H9 (cell line): ENCODE measurements at regions not wholly inside any gene's neighbourhood (a gene's known extent, or its start where the extent isn't known, plus 50 kb on each side); places are given as distances from the start of the nearest gene placed in this dataset.

Experiments used
- DNase-seq: peaks from one replicate; pipeline ENCODE4 v3.0.0-alpha.2; 2017
- H2AFZ ChIP-seq: one replicate; pipeline ENCODE4 v1.6.1; 2013; ENCODE audit warnings: mild to moderate bottlenecking, low read length, control low read depth, moderate library complexity
- H2AK5ac ChIP-seq: 2 replicates; pipeline ENCODE4 v1.6.1; 2013; ENCODE audit warnings: low read length, control low read depth, mixed read lengths; ENCODE audit not compliant: insufficient read length
- H2BK120ac ChIP-seq: one replicate; pipeline ENCODE4 v1.6.1; 2013; ENCODE audit warnings: low read depth, mild to moderate bottlenecking, low read length, control low read depth, inconsistent platforms; ENCODE audit not compliant: poor library complexity, severe bottlenecking
- H2BK12ac ChIP-seq: 2 replicates; pipeline ENCODE4 v1.6.1; 2013; ENCODE audit warnings: low read length, control low read depth, mixed read lengths, low read depth; ENCODE audit not compliant: insufficient read length
- H2BK15ac ChIP-seq: 2 replicates; pipeline ENCODE4 v1.6.1; 2013; ENCODE audit warnings: low read depth, low read length, control low read depth
- H2BK20ac ChIP-seq: one replicate; pipeline ENCODE4 v1.6.1; 2013; ENCODE audit warnings: low read depth, mild to moderate bottlenecking, low read length, control low read depth, inconsistent platforms; ENCODE audit not compliant: poor library complexity, severe bottlenecking
- H2BK5ac ChIP-seq: 2 replicates; pipeline ENCODE4 v1.6.1; 2013; ENCODE audit warnings: low read length, control low read depth, mixed read lengths; ENCODE audit not compliant: insufficient read length
- H3K14ac ChIP-seq: 2 replicates; pipeline ENCODE4 v1.6.1; 2013; ENCODE audit warnings: low read length, control low read depth; ENCODE audit not compliant: insufficient read depth
- H3K18ac ChIP-seq: 2 replicates; pipeline ENCODE4 v1.6.1; 2013; ENCODE audit warnings: low read depth, mild to moderate bottlenecking, mixed read lengths, low read length, control low read depth; ENCODE audit not compliant: insufficient read length
- H3K23ac ChIP-seq: 2 replicates; pipeline ENCODE4 v1.6.1; 2013; ENCODE audit warnings: low read length, control low read depth, mixed read lengths, low read depth; ENCODE audit not compliant: insufficient read length
- H3K23me2 ChIP-seq: 2 replicates; pipeline ENCODE4 v1.6.1; 2013; ENCODE audit warnings: low read depth, mild to moderate bottlenecking, mixed read lengths, low read length, control low read depth; ENCODE audit not compliant: insufficient read length, poor library complexity, severe bottlenecking
- H3K27ac ChIP-seq: 2 replicates; pipeline ENCODE4 v1.5.1; 2013; ENCODE audit warnings: low read length, control low read depth, mixed read lengths, low read depth; ENCODE audit not compliant: insufficient read length
- H3K27me3 ChIP-seq: 2 replicates; pipeline ENCODE4 v1.6.1; 2013; ENCODE audit warnings: low read length, control low read depth, inconsistent platforms; ENCODE audit not compliant: insufficient read depth
- H3K4ac ChIP-seq: 2 replicates; pipeline ENCODE4 v1.6.1; 2013; ENCODE audit warnings: low read depth, mild to moderate bottlenecking, control low read depth, inconsistent platforms, low read length, moderate library complexity
- H3K4me1 ChIP-seq: 2 replicates; pipeline ENCODE4 v1.6.1; 2013; ENCODE audit warnings: low read length, control low read depth, inconsistent platforms; ENCODE audit not compliant: insufficient read depth
- H3K4me2 ChIP-seq: 2 replicates; pipeline ENCODE4 v1.6.1; 2013; ENCODE audit warnings: low read length, control low read depth, mixed read lengths; ENCODE audit not compliant: insufficient read length, insufficient read depth
- H3K56ac ChIP-seq: 2 replicates; pipeline ENCODE4 v1.6.1; 2013; ENCODE audit warnings: low read depth, mild to moderate bottlenecking, mixed read lengths, low read length, control low read depth; ENCODE audit not compliant: insufficient read length
- H3K79me1 ChIP-seq: 2 replicates; pipeline ENCODE4 v1.6.1; 2013; ENCODE audit warnings: low read depth, mild to moderate bottlenecking, moderate library complexity, low read length, control low read depth, inconsistent platforms; ENCODE audit not compliant: insufficient read depth, poor library complexity, severe bottlenecking
- H3K79me2 ChIP-seq: 2 replicates; pipeline ENCODE4 v1.6.1; 2013; ENCODE audit warnings: low read length, control low read depth, inconsistent platforms; ENCODE audit not compliant: insufficient read depth
- H3K9ac ChIP-seq: 2 replicates; pipeline ENCODE4 v1.6.1; 2013; ENCODE audit warnings: low read length, control low read depth, mixed read lengths; ENCODE audit not compliant: insufficient read length; ENCODE audit errors: extremely low read depth
- H3K9me3 ChIP-seq: one replicate; pipeline ENCODE4 v1.6.1; 2013; ENCODE audit warnings: low read depth, low read length, inconsistent platforms; ENCODE audit not compliant: control insufficient read depth
- H3T11ph ChIP-seq: one replicate; pipeline ENCODE4 v1.6.1; 2013; ENCODE audit warnings: mild to moderate bottlenecking, low read length, control low read depth, inconsistent platforms
- H4K20me1 ChIP-seq: one replicate; pipeline ENCODE4 v1.6.1; 2013; ENCODE audit not compliant: control insufficient read depth, insufficient read length, insufficient read depth
- H4K5ac ChIP-seq: 2 replicates; pipeline ENCODE4 v1.6.1; 2013; ENCODE audit warnings: low read depth, mild to moderate bottlenecking, mixed read lengths, low read length, control low read depth; ENCODE audit not compliant: insufficient read length
- H4K8ac ChIP-seq: replicated peaks from 2 replicates; pipeline ENCODE4 v1.6.1; 2013; ENCODE audit warnings: low read length, control low read depth, mixed read lengths, low read depth; ENCODE audit not compliant: insufficient read length
- H4K91ac ChIP-seq: 2 replicates; pipeline ENCODE4 v1.6.1; 2013; ENCODE audit warnings: low read depth, mild to moderate bottlenecking, moderate library complexity, mixed read lengths, low read length, control low read depth; ENCODE audit not compliant: insufficient read length
- H3K27ac Mint-ChIP-seq, 3 experiments: 2 replicates in 2 of 3; 3 replicates in 1 of 3; pipeline ENCODE4 v1.8.0; 2020 to 2021; ENCODE audit warnings: mixed read lengths in 3 of 3, mild to moderate bottlenecking in 1 of 3, moderate library complexity in 1 of 3
- H3K27me3 Mint-ChIP-seq: 2 replicates; pipeline ENCODE4 v1.8.0; 2021; ENCODE audit warnings: low read depth, mild to moderate bottlenecking, moderate library complexity, mixed read lengths
- H3K36me3 Mint-ChIP-seq, 3 experiments: 2 replicates in 2 of 3; 3 replicates in 1 of 3; pipeline ENCODE4 v1.8.0; 2020 to 2021; ENCODE audit warnings: low read depth in 3 of 3, mixed read lengths in 3 of 3; ENCODE audit not compliant: insufficient read depth in 1 of 3
- H3K4me1 Mint-ChIP-seq, 2 experiments: 2 replicates each; pipeline ENCODE4 v1.8.0; 2020; ENCODE audit warnings: mixed read lengths in 2 of 2
- H3K4me3 Mint-ChIP-seq, 2 experiments: 2 replicates in 1 of 2; 3 replicates in 1 of 2; pipeline ENCODE4 v1.8.0; 2020 to 2021; ENCODE audit warnings: mild to moderate bottlenecking in 2 of 2, mixed read lengths in 2 of 2, moderate library complexity in 1 of 2
- H3K9me3 Mint-ChIP-seq, 2 experiments: 2 replicates in 1 of 2; 3 replicates in 1 of 2; pipeline ENCODE4 v1.8.0; 2020; ENCODE audit warnings: mild to moderate bottlenecking in 2 of 2, mixed read lengths in 2 of 2, moderate library complexity in 1 of 2
- CTCF ChIP-seq: fragments of 200-600 bp; sonication (generic); conservative IDR thresholded peaks from 3 replicates; pipeline ENCODE4 v1.8.0; 2021; ENCODE audit warnings: antibody characterized with exemption, mild to moderate bottlenecking
- WGBS: extraction: QIAGEN DNeasy Blood & Tissue Kit; methylation state at CpG from one replicate; pipeline ENCODE4 v1.1.7; 2013; ENCODE audit warnings: missing lambda C conversion rate, low lambda C conversion rate, mixed read lengths; ENCODE audit not compliant: insufficient read length; ENCODE audit errors: extremely low coverage; 5-methylcytosine and 5-hydroxymethylcytosine counted together

- WGBS: no CpG with 5 or more reads among the region's 1 CpG
- TF ChIP-seq CTCF: no peak
- no peak overlapping the region for H3K4me3 Mint-ChIP-seq
- Histone ChIP-seq H3K4me1 (no peaks in the 10 kb centered on the region; the same call in 1 of the 2 replicates), H3K23me2 (no peaks in the 10 kb centered on the region), H2AFZ (no peak overlapping the region), H4K91ac (no peak overlapping the region), H4K5ac (no peak overlapping the region), H3K9me3 (no peaks in the 10 kb centered on the region), H4K8ac (no peak overlapping the region), H3K4ac (no peak overlapping the region), H3K79me2 (no peaks in the 10 kb centered on the region), H2AK5ac (no peak overlapping the region), H2BK120ac (no peak overlapping the region), H3K14ac (no peak overlapping the region), H3K27ac (no peak overlapping the region), H2BK20ac (no peak overlapping the region), H2BK15ac (no peak overlapping the region), H3K27me3 (no peaks in the 10 kb centered on the region), H3K23ac (no peak overlapping the region), H2BK5ac (no peak overlapping the region), H3K4me2 (no peak overlapping the region), H3K79me1 (no peaks in the 10 kb centered on the region), H3K56ac (no peak overlapping the region), H3T11ph (no peak overlapping the region), H3K18ac (no peak overlapping the region), H4K20me1 (no peaks in the 10 kb centered on the region), H3K9ac (no peak overlapping the region), H2BK12ac (no peak overlapping the region)
- no peaks in the 10 kb centered on the region for H3K27me3 Mint-ChIP-seq
- H3K27ac Mint-ChIP-seq: no peak overlapping the region
- DNase-seq: no peak
- H3K4me1 Mint-ChIP-seq: peaks cover 3% of the 10 kb centered on the region in 2 experiments; a peak in 1 of 4 replicates
- H3K36me3 Mint-ChIP-seq: peaks cover 4 to 8% (median 5%) of the 10 kb centered on the region in 3 experiments
- H3K9me3 Mint-ChIP-seq: peaks cover 3 to 5% of the 10 kb centered on the region in 2 experiments; a peak in 4 of 5 replicates
These were observed 192.8 kb downstream of the RWDD3 start for GRCh38 chr1:95426772-95427171.
